Central memory CD8-positive, alpha-beta T cell (primary cell): ENCODE measurements at regions not wholly inside any gene's neighbourhood (a gene's known extent, or its start where the extent isn't known, plus 50 kb on each side); places are given as distances from the start of the nearest gene placed in this dataset.

Experiments
- ATAC-seq: fragments of 150-1000 bp; cut with Tn5 transposase; replicated peaks from 2 replicates; pipeline ENCODE4 v1.10.0; 2022; ENCODE audit warnings: mild to moderate bottlenecking, moderate FRiP score, moderate number of reproducible peaks; ENCODE audit not compliant: poor library complexity, severe bottlenecking; ENCODE audit errors: extremely low read depth
- DNase-seq, 2 donors: peaks; one replicate each; pipeline ENCODE4 v3.0.0; 2021; ENCODE audit warnings: low spot score in 2 of 2
- H3K27ac Mint-ChIP-seq: one replicate; pipeline ENCODE4 v1.8.0; 2022; ENCODE audit warnings: low read depth, mild to moderate bottlenecking, moderate library complexity, mixed read lengths
- H3K27me3 Mint-ChIP-seq: one replicate; pipeline ENCODE4 v1.8.0; 2022; ENCODE audit warnings: mixed read lengths
- H3K36me3 Mint-ChIP-seq: one replicate; pipeline ENCODE4 v1.8.0; 2022; ENCODE audit warnings: mild to moderate bottlenecking, moderate library complexity, mixed read lengths; ENCODE audit not compliant: insufficient read depth
- H3K4me1 Mint-ChIP-seq: one replicate; pipeline ENCODE4 v1.8.0; 2022; ENCODE audit warnings: mixed read lengths
- H3K4me3 Mint-ChIP-seq: one replicate; pipeline ENCODE4 v1.8.0; 2022; ENCODE audit warnings: mild to moderate bottlenecking, moderate library complexity, mixed read lengths
- H3K9me3 Mint-ChIP-seq: one replicate; pipeline ENCODE4 v1.8.0; 2022; ENCODE audit warnings: mixed read lengths

DNA sequence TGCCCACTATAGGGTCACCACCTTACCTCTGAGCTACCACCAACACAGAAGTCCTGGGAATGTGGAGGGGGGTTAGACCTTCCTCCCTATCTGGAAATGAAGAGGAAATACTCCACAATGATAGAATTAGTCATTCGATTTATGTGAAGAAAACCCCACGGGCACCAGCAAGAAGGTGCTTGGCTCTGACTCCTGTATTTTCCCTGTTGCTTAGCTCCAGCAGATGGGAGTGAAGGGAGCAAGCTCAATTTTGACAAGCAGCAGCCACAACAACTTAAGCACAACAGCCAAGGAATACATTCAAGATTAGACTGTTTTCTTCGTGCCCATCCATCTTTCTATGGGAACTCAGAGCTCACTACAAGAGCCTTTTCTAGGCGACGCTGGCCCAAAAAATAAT is 191.7 kb downstream of the SPTSSA start:
- H3K4me1 Mint-ChIP-seq: no peaks in the 10 kb centered on the region
- ATAC-seq (no peak), DNase-seq (no peak)
- H3K36me3 Mint-ChIP-seq: peaks cover 3% of the 10 kb centered on the region
- no peak overlapping the region for H3K4me3 Mint-ChIP-seq
- no peak overlapping the region for H3K27ac Mint-ChIP-seq
- no peaks in the 10 kb centered on the region for H3K9me3 Mint-ChIP-seq
- H3K27me3 Mint-ChIP-seq: peaks cover 51% of the 10 kb centered on the region

DNA sequence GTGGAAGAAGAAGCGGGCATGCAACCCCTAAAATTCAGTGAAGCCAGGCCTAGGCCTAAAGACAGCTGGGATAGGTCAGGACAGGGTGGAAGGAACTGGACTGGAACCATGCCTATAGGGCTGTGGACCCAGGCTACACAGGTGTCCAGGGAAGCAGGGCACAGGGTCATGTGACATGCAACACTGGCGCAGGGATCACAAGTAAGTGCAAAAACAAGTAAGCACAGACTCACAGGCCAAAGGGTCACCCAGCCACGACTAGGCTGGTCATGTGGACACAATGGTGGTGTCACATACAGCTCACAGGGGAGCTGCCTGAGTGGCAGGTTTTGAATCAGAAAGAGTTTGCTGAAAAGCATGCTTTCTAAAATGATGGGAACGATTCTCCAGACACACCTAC is 195.7 kb downstream of the SPTSSA start:
- Mint-ChIP-seq H3K36me3 (peaks cover 3% of the 10 kb centered on the region), H3K4me1 (no peaks in the 10 kb centered on the region), H3K9me3 (no peaks in the 10 kb centered on the region), H3K27ac (no peak overlapping the region), H3K27me3 (peaks cover 67% of the 10 kb centered on the region), H3K4me3 (no peak overlapping the region)
- DNase-seq (no peak), ATAC-seq (no peak)

DNA sequence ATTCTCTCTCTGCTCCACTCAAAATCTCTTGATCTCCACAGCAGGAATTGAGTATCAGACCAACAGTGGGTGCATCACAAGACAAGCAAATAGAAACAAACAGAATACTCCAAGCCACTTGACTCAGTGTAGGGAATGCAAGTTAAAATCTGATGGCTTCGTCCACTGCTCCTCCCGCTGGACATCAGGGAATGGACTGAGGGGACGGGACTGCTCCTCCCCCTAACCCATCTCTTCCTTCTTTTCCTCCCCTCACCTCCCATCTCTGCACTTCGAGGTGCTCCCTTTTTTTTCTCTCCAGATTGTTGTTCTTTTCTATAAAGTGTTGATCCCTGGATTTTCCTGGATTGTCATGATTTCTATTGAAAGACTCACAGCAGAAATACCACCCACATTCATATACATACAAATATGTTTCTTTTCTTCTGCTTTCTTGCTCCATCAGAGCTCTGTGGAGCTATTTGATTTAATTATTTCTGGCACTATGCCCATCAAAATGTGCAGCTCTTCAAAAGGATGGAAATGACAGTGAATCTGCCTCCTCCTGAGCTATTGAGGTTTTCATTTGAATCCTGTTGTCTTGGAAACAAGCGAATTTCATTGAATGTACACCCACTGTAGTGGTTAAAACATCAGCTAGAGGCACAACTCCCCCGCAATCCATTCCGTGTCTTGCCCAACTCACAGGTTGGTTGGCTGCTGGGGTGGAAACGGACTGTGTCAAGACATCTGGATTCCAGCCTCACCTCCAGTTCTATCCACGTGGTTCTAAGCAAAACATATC is 199.7 kb downstream of the SPTSSA start:
- ATAC-seq: no peak
- H3K27ac Mint-ChIP-seq: no peak overlapping the region
- H3K36me3 Mint-ChIP-seq: no peaks in the 10 kb centered on the region
- H3K4me3 Mint-ChIP-seq: no peak overlapping the region
- no peaks in the 10 kb centered on the region for H3K4me1 Mint-ChIP-seq
- DNase-seq: no peak
- peaks cover 40% of the 10 kb centered on the region for H3K27me3 Mint-ChIP-seq
- no peaks in the 10 kb centered on the region for H3K9me3 Mint-ChIP-seq

DNA sequence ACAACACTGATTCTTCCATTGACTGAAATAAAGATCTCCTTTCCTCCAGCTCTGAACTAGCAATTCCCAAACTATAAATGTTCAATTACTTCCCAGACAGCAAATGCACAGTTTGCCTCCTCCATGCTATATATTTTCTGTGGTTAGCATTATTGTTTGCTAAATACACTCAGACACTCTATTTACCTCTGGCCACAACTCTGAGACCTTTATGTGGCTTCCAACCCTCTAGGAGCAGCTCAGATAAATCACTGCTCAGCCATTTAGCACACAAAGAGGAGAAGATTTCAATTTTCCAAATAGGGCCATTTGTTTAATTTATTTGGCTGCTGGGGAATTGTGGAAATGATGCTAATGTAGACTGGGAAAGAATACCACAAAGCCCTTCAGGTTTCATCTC is 202.0 kb downstream of the SPTSSA start:
- ATAC-seq: no peak
- no peak overlapping the region for H3K27ac Mint-ChIP-seq
- no peak overlapping the region for H3K4me3 Mint-ChIP-seq
- no peaks in the 10 kb centered on the region for H3K36me3 Mint-ChIP-seq
- peaks cover 39% of the 10 kb centered on the region for H3K27me3 Mint-ChIP-seq
- H3K4me1 Mint-ChIP-seq: no peaks in the 10 kb centered on the region
- no peak for DNase-seq
- H3K9me3 Mint-ChIP-seq: no peaks in the 10 kb centered on the region

DNA sequence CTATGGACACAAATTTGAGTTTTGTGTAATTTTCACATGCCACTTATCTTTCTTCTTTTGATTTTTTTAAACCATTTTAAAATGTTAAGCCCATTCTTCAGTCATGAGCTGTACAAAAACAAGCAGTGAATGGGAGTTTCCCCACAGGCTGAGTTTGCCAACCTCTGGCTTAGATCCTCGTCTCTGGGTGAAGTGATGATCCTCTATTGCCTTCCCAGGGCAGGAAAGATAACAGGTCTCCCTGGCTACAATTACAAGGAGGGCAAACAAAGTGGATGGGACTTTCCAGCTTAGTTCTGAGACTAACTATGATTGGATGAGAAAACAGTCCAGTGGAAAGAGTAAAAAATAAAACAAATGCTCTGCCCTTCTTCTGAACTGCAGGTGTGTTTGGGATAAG is 203.7 kb downstream of the SPTSSA start:
- no peaks in the 10 kb centered on the region for H3K36me3 Mint-ChIP-seq
- no peaks in the 10 kb centered on the region for H3K4me1 Mint-ChIP-seq
- no peak for ATAC-seq
- no peak for DNase-seq
- H3K9me3 Mint-ChIP-seq: no peaks in the 10 kb centered on the region
- H3K27me3 Mint-ChIP-seq: peaks cover 32% of the 10 kb centered on the region
- no peak overlapping the region for H3K27ac Mint-ChIP-seq
- no peak overlapping the region for H3K4me3 Mint-ChIP-seq

DNA sequence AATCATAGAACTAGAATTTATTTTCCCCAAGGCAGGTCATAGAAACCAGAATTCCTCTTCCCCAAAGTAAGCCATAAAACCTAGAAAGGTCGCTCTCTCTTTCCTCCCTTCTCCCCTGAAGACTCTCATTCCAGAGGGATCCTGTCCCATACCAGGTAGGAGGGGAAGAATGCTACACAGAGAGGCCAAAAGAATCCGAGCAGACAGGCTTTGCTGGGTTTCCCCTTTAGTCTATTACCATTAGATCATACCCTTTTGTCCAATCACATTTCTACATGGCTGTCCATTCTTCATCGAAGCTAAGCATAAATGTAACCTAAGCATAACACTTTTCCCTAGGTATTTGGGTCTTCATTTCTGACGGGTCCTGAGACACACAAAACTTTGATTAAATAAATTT is 204.5 kb downstream of the SPTSSA start:
- no peaks in the 10 kb centered on the region for H3K4me1 Mint-ChIP-seq
- H3K27ac Mint-ChIP-seq: no peak overlapping the region
- H3K27me3 Mint-ChIP-seq: peaks cover 32% of the 10 kb centered on the region
- DNase-seq: no peak
- no peak overlapping the region for H3K4me3 Mint-ChIP-seq
- ATAC-seq: no peak
- H3K9me3 Mint-ChIP-seq: no peaks in the 10 kb centered on the region
- no peaks in the 10 kb centered on the region for H3K36me3 Mint-ChIP-seq

DNA sequence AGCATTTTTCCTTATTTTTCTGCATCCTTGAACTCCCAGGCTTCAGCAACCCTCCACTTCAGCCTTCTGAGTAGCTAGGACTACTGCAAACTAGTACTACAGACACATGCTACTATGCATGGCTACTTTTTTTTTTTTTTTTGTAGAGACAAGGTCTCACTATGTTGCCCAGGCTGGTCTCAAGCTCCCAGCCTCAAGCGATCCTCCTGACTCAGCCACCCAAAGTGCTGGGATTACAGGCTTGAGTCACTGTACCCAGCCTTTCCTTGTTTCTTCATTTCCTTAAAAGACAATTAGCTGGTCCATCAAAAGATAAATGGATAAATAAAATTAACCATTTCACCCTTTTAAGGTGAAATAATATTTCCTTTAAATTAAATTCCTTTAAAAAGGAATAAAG is 205.8 kb downstream of the SPTSSA start:
- ATAC-seq: no peak
- DNase-seq: no peak
- H3K27ac Mint-ChIP-seq: no peak overlapping the region
- H3K36me3 Mint-ChIP-seq: no peaks in the 10 kb centered on the region
- no peaks in the 10 kb centered on the region for H3K9me3 Mint-ChIP-seq
- no peaks in the 10 kb centered on the region for H3K4me1 Mint-ChIP-seq
- no peak overlapping the region for H3K4me3 Mint-ChIP-seq
- H3K27me3 Mint-ChIP-seq: peaks cover 34% of the 10 kb centered on the region

DNA sequence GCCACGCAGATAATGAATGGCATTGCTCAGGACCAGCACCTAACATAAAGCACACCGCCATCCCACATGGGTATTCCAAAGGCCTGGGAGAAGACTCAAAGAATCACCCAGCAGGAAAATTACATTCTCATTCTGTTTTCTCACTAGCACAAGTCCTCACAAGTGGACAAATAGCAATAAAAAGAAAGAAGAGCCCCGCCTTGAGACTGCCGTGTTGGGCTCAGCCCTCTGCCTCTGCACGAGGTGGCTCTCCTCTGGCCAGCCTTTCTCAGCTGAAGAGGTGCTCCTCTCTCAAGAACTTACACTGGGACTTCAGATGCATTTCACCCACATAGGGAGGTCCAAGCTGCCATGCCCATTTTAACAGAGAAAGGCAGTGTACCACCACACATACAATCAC is 207.5 kb downstream of the SPTSSA start:
- no peak overlapping the region for H3K4me3 Mint-ChIP-seq
- no peak for DNase-seq
- no peak for ATAC-seq
- H3K9me3 Mint-ChIP-seq: no peaks in the 10 kb centered on the region
- H3K36me3 Mint-ChIP-seq: no peaks in the 10 kb centered on the region
- H3K27ac Mint-ChIP-seq: no peak overlapping the region
- no peaks in the 10 kb centered on the region for H3K4me1 Mint-ChIP-seq
- peaks cover 32% of the 10 kb centered on the region for H3K27me3 Mint-ChIP-seq

DNA sequence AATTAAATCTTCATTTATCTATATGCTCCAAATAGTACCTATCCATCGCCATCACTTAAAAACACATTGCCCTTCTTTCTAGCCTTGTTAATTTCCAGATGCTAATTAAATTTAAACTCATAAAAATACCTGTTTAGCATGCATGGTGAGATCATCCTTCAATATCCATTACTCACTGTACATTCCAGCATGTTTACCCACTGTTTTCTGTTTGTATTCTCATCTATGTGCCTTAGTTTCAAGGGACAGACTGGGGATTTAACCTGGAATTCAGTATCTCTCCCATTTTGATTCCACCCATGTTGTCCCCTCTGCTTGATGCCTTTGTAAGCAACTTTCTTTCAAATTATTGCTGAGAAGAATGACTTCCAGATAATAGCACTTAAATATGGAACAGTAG is 208.0 kb downstream of the SPTSSA start:
- ATAC-seq: no peak
- no peaks in the 10 kb centered on the region for H3K4me1 Mint-ChIP-seq
- no peak overlapping the region for H3K4me3 Mint-ChIP-seq
- H3K27me3 Mint-ChIP-seq: peaks cover 27% of the 10 kb centered on the region
- H3K9me3 Mint-ChIP-seq: no peaks in the 10 kb centered on the region
- DNase-seq: no peak
- no peaks in the 10 kb centered on the region for H3K36me3 Mint-ChIP-seq
- H3K27ac Mint-ChIP-seq: no peak overlapping the region

DNA sequence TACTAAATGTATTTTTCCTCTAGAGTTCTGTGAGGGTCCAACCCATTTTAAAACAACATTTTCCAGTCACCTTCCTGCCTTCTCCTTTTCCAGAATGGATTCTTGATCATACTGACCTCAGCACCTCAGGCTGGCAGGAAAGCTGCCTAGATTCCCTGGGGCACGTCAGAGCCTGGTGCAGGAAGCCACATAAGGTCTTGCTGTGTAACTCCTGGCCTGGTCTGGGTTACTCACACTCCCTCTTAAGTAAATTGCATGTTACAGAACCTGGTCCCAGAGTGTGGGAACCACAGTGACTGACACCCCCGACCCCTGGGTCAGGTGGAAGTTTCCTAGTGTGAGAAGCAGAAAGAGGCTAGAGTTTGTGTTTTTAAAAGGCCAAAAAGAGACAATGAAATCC is 209.8 kb downstream of the SPTSSA start:
- Mint-ChIP-seq H3K9me3 (no peaks in the 10 kb centered on the region), H3K4me3 (no peak overlapping the region), H3K27me3 (peaks cover 27% of the 10 kb centered on the region), H3K36me3 (no peaks in the 10 kb centered on the region), H3K4me1 (no peaks in the 10 kb centered on the region), H3K27ac (no peak overlapping the region)
- no peak for DNase-seq
- no peak for ATAC-seq

DNA sequence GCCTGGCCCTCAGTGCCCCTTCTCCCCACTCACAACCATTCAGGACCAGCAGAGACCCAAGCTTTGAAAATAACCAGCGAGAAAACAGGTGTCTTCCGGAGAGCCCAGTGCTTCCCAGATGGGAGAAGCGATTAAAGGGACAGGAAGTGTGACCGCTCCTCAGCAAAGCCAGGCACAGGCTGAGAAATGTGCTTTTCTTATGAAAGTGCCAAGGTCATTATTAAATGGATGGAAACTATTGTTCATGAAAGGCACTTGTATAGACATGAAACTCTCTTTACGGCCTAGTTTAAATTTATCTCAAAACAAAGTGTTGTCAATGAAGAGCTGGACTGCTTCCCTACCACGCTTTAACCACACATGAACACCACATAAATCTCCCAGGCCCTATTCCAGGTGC is 210.4 kb downstream of the SPTSSA start:
- Mint-ChIP-seq H3K36me3 (no peaks in the 10 kb centered on the region), H3K9me3 (no peaks in the 10 kb centered on the region), H3K27me3 (peaks cover 29% of the 10 kb centered on the region), H3K27ac (no peak overlapping the region), H3K4me1 (no peaks in the 10 kb centered on the region), H3K4me3 (no peak overlapping the region)
- DNase-seq: no peak
- ATAC-seq: no peak

DNA sequence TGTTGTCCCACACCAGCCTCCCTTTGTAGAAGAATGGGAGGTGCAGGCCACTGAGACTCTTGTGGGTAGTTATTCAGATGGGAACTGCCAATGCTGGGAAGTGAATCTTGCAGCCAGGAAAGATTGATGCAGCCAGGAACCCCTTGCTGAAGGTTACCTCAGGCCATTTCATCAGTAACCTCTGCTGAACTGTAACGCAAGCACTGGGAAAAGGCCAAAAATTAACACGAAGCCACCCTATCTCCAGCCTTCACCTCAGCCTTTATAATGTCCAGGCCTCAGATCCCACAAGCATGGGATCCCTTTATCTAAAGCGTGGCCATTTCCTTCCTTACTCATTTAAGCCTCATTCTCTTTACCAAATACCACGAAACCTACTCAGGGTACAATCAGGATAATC is 211.1 kb downstream of the SPTSSA start:
- DNase-seq: no peak
- Mint-ChIP-seq H3K36me3 (no peaks in the 10 kb centered on the region), H3K9me3 (no peaks in the 10 kb centered on the region), H3K27ac (no peak overlapping the region), H3K27me3 (peaks cover 36% of the 10 kb centered on the region), H3K4me1 (no peaks in the 10 kb centered on the region), H3K4me3 (no peak overlapping the region)
- ATAC-seq: no peak

DNA sequence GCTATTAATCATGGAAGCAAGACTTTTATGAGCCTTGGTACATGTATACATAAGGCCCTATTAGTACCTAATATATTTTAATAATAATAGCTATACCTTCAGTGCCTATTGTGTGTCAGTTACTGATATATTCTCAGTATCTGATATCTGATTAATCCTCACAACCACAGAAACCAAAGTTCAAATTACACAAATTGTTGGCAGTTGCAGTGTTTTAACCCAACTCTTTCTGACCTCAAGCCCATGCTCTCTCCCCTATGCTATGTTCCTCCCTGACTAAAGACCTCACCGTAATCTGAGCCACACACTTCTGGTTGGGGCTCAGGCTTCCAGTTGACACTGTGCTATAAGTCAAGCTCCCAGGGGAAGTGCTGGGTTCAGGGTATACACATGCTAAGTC is 214.4 kb downstream of the SPTSSA start:
- ATAC-seq (no peak), DNase-seq (no peak)
- Mint-ChIP-seq H3K9me3 (no peaks in the 10 kb centered on the region), H3K4me1 (no peaks in the 10 kb centered on the region), H3K4me3 (no peak overlapping the region), H3K27me3 (peaks cover 30% of the 10 kb centered on the region), H3K36me3 (no peaks in the 10 kb centered on the region), H3K27ac (no peak overlapping the region)
